ENCODE measurements at regions not wholly inside any gene's neighbourhood (a gene's known extent, or its start where the extent isn't known, plus 50 kb on each side); places are given as distances from the start of the nearest gene placed in this dataset.
A peak's percentile ranks its signal among the peaks of the same experiment; 100 is the strongest.

GRCh38 chr12:11961686-11962085, 109.1 kb upstream of the BCL2L14 start:
- DNase-seq: peak; percentile 56
- H3K4me1 Mint-ChIP-seq: peaks cover 31% of the 10 kb centered on the region
- peaks cover 4% of the 10 kb centered on the region for H3K36me3 ChIP-seq (ENCODE audit: control insufficient read depth, insufficient read depth, low read length)
- H3K9me3 Mint-ChIP-seq: no peaks in the 10 kb centered on the region
- 73 to 85% methylated on average over 2 to 5 of the region's 5 CpGs for WGBS, 2 experiments (ENCODE audit: insufficient coverage in 1 of 2, insufficient read length in 1 of 2)
- no peaks in the 10 kb centered on the region for H3K27me3 ChIP-seq (ENCODE audit: control insufficient read depth, insufficient read depth, low read length, poor library complexity, severe bottlenecking)
- H3K36me3 Mint-ChIP-seq (ENCODE audit: low read depth): peaks cover 18% of the 10 kb centered on the region
- peaks cover 11% of the 10 kb centered on the region for H3K4me1 ChIP-seq (ENCODE audit: control insufficient read depth, insufficient read depth, low read length)
- H3K27me3 Mint-ChIP-seq (ENCODE audit: insufficient read depth): no peaks in the 10 kb centered on the region
- H3K4me3 ChIP-seq (ENCODE audit: low read length): no peak overlapping the region
- no peak overlapping the region for H3K27ac ChIP-seq (ENCODE audit: low read depth, low read length)
- no peak overlapping the region for H3K4me3 Mint-ChIP-seq
- no peaks in the 10 kb centered on the region for H3K9me3 ChIP-seq (ENCODE audit: control insufficient read depth, low read length)
- peak overlapping the region; percentile 4 for H3K27ac Mint-ChIP-seq
- no peak overlapping the region for H3K9ac ChIP-seq (ENCODE audit: extremely low read depth, low read length, poor library complexity, severe bottlenecking)
- TF ChIP-seq CTCF (conservative IDR thresholded peaks at IDR 0.05): no peak

- peaks cover 23% of the 10 kb centered on the region for H3K36me3 Mint-ChIP-seq (ENCODE audit: low read depth)
- no peak overlapping the region for H3K4me3 ChIP-seq (ENCODE audit: low read length)
- no peak for TF ChIP-seq CTCF (conservative IDR thresholded peaks at IDR 0.05)
- H3K9ac ChIP-seq (ENCODE audit: extremely low read depth, low read length, poor library complexity, severe bottlenecking): no peak overlapping the region
- no peaks in the 10 kb centered on the region for H3K27me3 ChIP-seq (ENCODE audit: control insufficient read depth, insufficient read depth, low read length, poor library complexity, severe bottlenecking)
- WGBS, 2 experiments (ENCODE audit: insufficient coverage in 1 of 2, insufficient read length in 1 of 2): 97 to 100% methylated on average over 5 of the region's 5 CpGs
- peaks cover 38% of the 10 kb centered on the region for H3K4me1 Mint-ChIP-seq
- peaks cover 11% of the 10 kb centered on the region for H3K4me1 ChIP-seq (ENCODE audit: control insufficient read depth, insufficient read depth, low read length)
- no peaks in the 10 kb centered on the region for H3K9me3 Mint-ChIP-seq
- peaks cover 4% of the 10 kb centered on the region for H3K36me3 ChIP-seq (ENCODE audit: control insufficient read depth, insufficient read depth, low read length)
- no peak overlapping the region for H3K4me3 Mint-ChIP-seq
- no peak overlapping the region for H3K27ac ChIP-seq (ENCODE audit: low read depth, low read length)
- no peak overlapping the region for H3K27ac Mint-ChIP-seq
- DNase-seq: peak; percentile 40
- H3K9me3 ChIP-seq (ENCODE audit: control insufficient read depth, low read length): no peaks in the 10 kb centered on the region
- no peaks in the 10 kb centered on the region for H3K27me3 Mint-ChIP-seq (ENCODE audit: insufficient read depth)
Measured at GRCh38 chr12:11962860-11963259, 107.9 kb upstream of the BCL2L14 start.

GRCh38 chr12:11963841-11964471, 106.8 kb upstream of the BCL2L14 start:
- 88 to 91% methylated on average over 7 to 12 of the region's 12 CpGs for WGBS, 2 experiments (ENCODE audit: insufficient coverage in 1 of 2, insufficient read length in 1 of 2)

More at GRCh38 chr12:11963841-11964471, 106.8 kb upstream of the BCL2L14 start:
- Mint-ChIP-seq H3K36me3 (ENCODE audit: low read depth) (peaks cover 25% of the 10 kb centered on the region), H3K9me3 (no peaks in the 10 kb centered on the region), H3K27me3 (ENCODE audit: insufficient read depth) (no peaks in the 10 kb centered on the region), H3K4me3 (no peak overlapping the region), H3K27ac (no peak overlapping the region), H3K4me1 (peaks cover 30% of the 10 kb centered on the region)
- peak; percentile 52 for DNase-seq
- H3K27me3 ChIP-seq (ENCODE audit: control insufficient read depth, insufficient read depth, low read length, poor library complexity, severe bottlenecking): no peaks in the 10 kb centered on the region
- H3K4me1 ChIP-seq (ENCODE audit: control insufficient read depth, insufficient read depth, low read length): peaks cover 6% of the 10 kb centered on the region
- H3K27ac ChIP-seq (ENCODE audit: low read depth, low read length): no peak overlapping the region
- no peaks in the 10 kb centered on the region for H3K9me3 ChIP-seq (ENCODE audit: control insufficient read depth, low read length)
- H3K36me3 ChIP-seq (ENCODE audit: control insufficient read depth, insufficient read depth, low read length): peaks cover 4% of the 10 kb centered on the region
- TF ChIP-seq CTCF (conservative IDR thresholded peaks at IDR 0.05): no peak
- H3K9ac ChIP-seq (ENCODE audit: extremely low read depth, low read length, poor library complexity, severe bottlenecking): no peak overlapping the region
- H3K4me3 ChIP-seq (ENCODE audit: low read length): no peak overlapping the region

Measured in endodermal cell (in vitro differentiated cells).